SK-N-SH treated with all-trans-retinoic acid at 6 μM for 48 hours (cell line): ENCODE measurements at regions not wholly inside any gene's neighbourhood (a gene's known extent, or its start where the extent isn't known, plus 50 kb on each side); places are given as distances from the start of the nearest gene placed in this dataset.

Experiments
- ATAC-seq: fragments of 200-7000 bp; cut with Tn5 transposase; 3 replicates; pipeline ENCODE4 v1.9.1; 2020; ENCODE audit warnings: mild to moderate bottlenecking, moderate library complexity
- BACH2 ChIP-seq: fragments of 250-450 bp; sonication (Bioruptor Pico); IDR thresholded peaks from 2 replicates; pipeline ENCODE4 v1.9.0; 2021; ENCODE audit warnings: mild to moderate bottlenecking, borderline replicate concordance
- CREB5 ChIP-seq: fragments of 250-450 bp; sonication (Bioruptor Pico); IDR thresholded peaks from 2 replicates; pipeline ENCODE4 v1.5.1; 2020; ENCODE audit warnings: low read depth, mild to moderate bottlenecking, moderate library complexity
- CSDC2 ChIP-seq: fragments of 250-450 bp; sonication (Bioruptor Pico); IDR thresholded peaks from 2 replicates; pipeline ENCODE4 v1.5.0; 2020; ENCODE audit warnings: mild to moderate bottlenecking, moderate library complexity
- CSRNP3 ChIP-seq: fragments of 250-450 bp; sonication (Bioruptor Pico); IDR thresholded peaks from 2 replicates; pipeline ENCODE4 v1.5.1; 2021; ENCODE audit warnings: mild to moderate bottlenecking, moderate library complexity
- ESRRG ChIP-seq: fragments of 250-450 bp; sonication (Bioruptor Pico); IDR thresholded peaks from 2 replicates; pipeline ENCODE4 v1.6.1; 2021; ENCODE audit warnings: mild to moderate bottlenecking
- GLIS3 ChIP-seq: fragments of 250-450 bp; sonication (Bioruptor Pico); IDR thresholded peaks from 2 replicates; pipeline ENCODE4 v1.5.0; 2020; ENCODE audit warnings: mild to moderate bottlenecking, moderate library complexity
- ISL1 ChIP-seq: fragments of 250-450 bp; sonication (Bioruptor Pico); IDR thresholded peaks from 2 replicates; pipeline ENCODE4 v2.1.2; 2022; ENCODE audit warnings: mild to moderate bottlenecking, moderate library complexity
- OSR1 ChIP-seq: fragments of 250-450 bp; sonication (Bioruptor Pico); IDR thresholded peaks from 2 replicates; pipeline ENCODE4 v1.8.0; 2022; ENCODE audit warnings: moderate library complexity, mild to moderate bottlenecking, inconsistent platforms
- PATZ1 ChIP-seq: fragments of 250-450 bp; sonication (Bioruptor Pico); IDR thresholded peaks from 2 replicates; pipeline ENCODE4 v1.8.0; 2020; ENCODE audit warnings: mild to moderate bottlenecking, moderate library complexity, borderline replicate concordance
- POU6F1 ChIP-seq: fragments of 250-450 bp; sonication (Bioruptor Pico); IDR thresholded peaks from 2 replicates; pipeline ENCODE4 v1.8.0; 2021; ENCODE audit warnings: low read depth, mild to moderate bottlenecking, moderate library complexity, borderline replicate concordance
- PPARA ChIP-seq: fragments of 250-450 bp; sonication (Bioruptor Pico); IDR thresholded peaks from 2 replicates; pipeline ENCODE4 v1.5.0; 2020; ENCODE audit warnings: mild to moderate bottlenecking, borderline replicate concordance
- RARB ChIP-seq: fragments of 250-450 bp; sonication (Bioruptor Pico); IDR thresholded peaks from 2 replicates; pipeline ENCODE4 v1.8.0; 2021; ENCODE audit warnings: mild to moderate bottlenecking, moderate library complexity
- SNAI2 ChIP-seq: fragments of 250-450 bp; sonication (Bioruptor Pico); IDR thresholded peaks from 2 replicates; pipeline ENCODE4 v1.5.0; 2020; ENCODE audit warnings: mild to moderate bottlenecking, moderate library complexity
- TCF4 ChIP-seq: fragments of 250-450 bp; sonication (Bioruptor Pico); IDR thresholded peaks from 2 replicates; pipeline ENCODE4 v1.8.0; 2021; ENCODE audit warnings: mild to moderate bottlenecking, moderate library complexity, borderline replicate concordance
- TOX ChIP-seq: fragments of 250-450 bp; sonication (Bioruptor Pico); IDR thresholded peaks from 2 replicates; pipeline ENCODE4 v1.8.0; 2021; ENCODE audit warnings: mild to moderate bottlenecking, moderate library complexity, borderline replicate concordance
- TSHZ2 ChIP-seq: fragments of 250-450 bp; sonication (Bioruptor Pico); IDR thresholded peaks from 2 replicates; pipeline ENCODE4 v1.5.0; 2020; ENCODE audit warnings: mild to moderate bottlenecking, moderate library complexity
- ZC3H10 ChIP-seq: fragments of 250-450 bp; sonication (Bioruptor Pico); IDR thresholded peaks from 2 replicates; pipeline ENCODE4 v1.5.1; 2021; ENCODE audit warnings: mild to moderate bottlenecking, moderate library complexity
- ZFP3 ChIP-seq: fragments of 250-450 bp; sonication (Bioruptor Pico); IDR thresholded peaks from 2 replicates; pipeline ENCODE4 v1.5.0; 2020; ENCODE audit warnings: mild to moderate bottlenecking, moderate library complexity
- ZFP30 ChIP-seq: fragments of 450-650 bp; formaldehyde crosslinking; IDR thresholded peaks from 2 replicates; pipeline ENCODE4 v1.5.0; 2022; ENCODE audit warnings: mild to moderate bottlenecking, moderate library complexity
- ZNF565 ChIP-seq: fragments of 450-650 bp; formaldehyde crosslinking; conservative IDR thresholded peaks from 2 replicates; pipeline ENCODE4 v1.5.0; 2020; ENCODE audit warnings: low read depth, mild to moderate bottlenecking, moderate library complexity
- ZNF70 ChIP-seq: fragments of 450-650 bp; formaldehyde crosslinking; IDR thresholded peaks from 2 replicates; pipeline ENCODE4 v1.5.0; 2020; ENCODE audit warnings: mild to moderate bottlenecking, moderate library complexity
- ZNF8 ChIP-seq: fragments of 450-650 bp; formaldehyde crosslinking; IDR thresholded peaks from 2 replicates; pipeline ENCODE4 v1.5.0; 2020; ENCODE audit warnings: mild to moderate bottlenecking, moderate library complexity

GRCh38 chr4:14496969-14497368 lies 505.3 kb upstream of the CPEB2 start (continued):
- TF ChIP-seq POU6F1 (CRISPR knock-in tag) (no peak), ISL1 (no peak), OSR1 (no peak)

GRCh38 chr4:14504162-14504561 lies 498.1 kb upstream of the CPEB2 start:
- no peak for TF ChIP-seq PPARA
- TF ChIP-seq CSDC2 = no peak
- no peak for TF ChIP-seq RARB (CRISPR knock-in tag)
- TF ChIP-seq ESRRG (CRISPR knock-in tag) = no peak
- no peak for TF ChIP-seq SNAI2 (CRISPR knock-in tag)
- ATAC-seq = no peak

GRCh38 chr4:14513471-14513870 lies 488.8 kb upstream of the CPEB2 start:
- no peak for ATAC-seq
- TF ChIP-seq CSRNP3 (CRISPR knock-in tag) = no peak
- TF ChIP-seq ZNF8 (CRISPR knock-in tag) = no peak
- no peak for TF ChIP-seq CREB5
- no peak for TF ChIP-seq TOX (CRISPR knock-in tag)
- no peak for TF ChIP-seq ZC3H10 (CRISPR knock-in tag)
- no peak for TF ChIP-seq BACH2
- TF ChIP-seq SNAI2 (CRISPR knock-in tag) = no peak
- no peak for TF ChIP-seq ZFP3
- TF ChIP-seq TSHZ2 (CRISPR knock-in tag) = no peak
- no peak for TF ChIP-seq PPARA
- no peak for TF ChIP-seq ZNF70 (CRISPR knock-in tag)
- no peak for TF ChIP-seq ISL1

- TF ChIP-seq GLIS3 (CRISPR knock-in tag) = no peak
- no peak for TF ChIP-seq CREB5
- TF ChIP-seq SNAI2 (CRISPR knock-in tag) = no peak
- no peak for TF ChIP-seq ZFP3
- TF ChIP-seq ZFP30 (CRISPR knock-in tag) = no peak
- no peak for TF ChIP-seq ISL1
- no peak for TF ChIP-seq ZNF565
- no peak for ATAC-seq
Observed at GRCh38 chr4:14515556-14515955, 486.7 kb upstream of the CPEB2 start.

GRCh38 chr4:14518136-14518535 lies 484.1 kb upstream of the CPEB2 start:
- ATAC-seq = no peak
- TF ChIP-seq BACH2 = no peak
- TF ChIP-seq GLIS3 (CRISPR knock-in tag) = no peak
- no peak for TF ChIP-seq ZNF70 (CRISPR knock-in tag)
- no peak for TF ChIP-seq OSR1
- TF ChIP-seq TCF4 (CRISPR knock-in tag) = no peak
- no peak for TF ChIP-seq ZC3H10 (CRISPR knock-in tag)
- no peak for TF ChIP-seq PATZ1
- no peak for TF ChIP-seq CSRNP3 (CRISPR knock-in tag)
- no peak for TF ChIP-seq ZFP3
- TF ChIP-seq ESRRG (CRISPR knock-in tag) = no peak
- no peak for TF ChIP-seq SNAI2 (CRISPR knock-in tag)
- TF ChIP-seq ISL1 = no peak
- no peak for TF ChIP-seq ZFP30 (CRISPR knock-in tag)
- TF ChIP-seq CREB5 = no peak
- no peak for TF ChIP-seq TOX (CRISPR knock-in tag)
